ENCODE measurements at regions not wholly inside any gene's neighbourhood (a gene's known extent, or its start where the extent isn't known, plus 50 kb on each side); places are given as distances from the start of the nearest gene placed in this dataset.

- no peak for TF ChIP-seq ZFPM2 (CRISPR knock-in tag; IDR thresholded peaks at IDR 0.05)
- TF ChIP-seq, protein P1, sequence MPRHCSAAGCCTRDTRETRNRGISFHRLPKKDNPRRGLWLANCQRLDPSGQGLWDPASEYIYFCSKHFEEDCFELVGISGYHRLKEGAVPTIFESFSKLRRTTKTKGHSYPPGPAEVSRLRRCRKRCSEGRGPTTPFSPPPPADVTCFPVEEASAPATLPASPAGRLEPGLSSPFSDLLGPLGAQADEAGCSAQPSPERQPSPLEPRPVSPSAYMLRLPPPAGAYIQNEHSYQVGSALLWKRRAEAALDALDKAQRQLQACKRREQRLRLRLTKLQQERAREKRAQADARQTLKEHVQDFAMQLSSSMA (CRISPR knock-in tag; IDR thresholded peaks at IDR 0.05) = no peak
These were observed 824.3 kb downstream of the PRELID2 start (continued) for GRCh38 chr5:145010834-145011233.

DNA sequence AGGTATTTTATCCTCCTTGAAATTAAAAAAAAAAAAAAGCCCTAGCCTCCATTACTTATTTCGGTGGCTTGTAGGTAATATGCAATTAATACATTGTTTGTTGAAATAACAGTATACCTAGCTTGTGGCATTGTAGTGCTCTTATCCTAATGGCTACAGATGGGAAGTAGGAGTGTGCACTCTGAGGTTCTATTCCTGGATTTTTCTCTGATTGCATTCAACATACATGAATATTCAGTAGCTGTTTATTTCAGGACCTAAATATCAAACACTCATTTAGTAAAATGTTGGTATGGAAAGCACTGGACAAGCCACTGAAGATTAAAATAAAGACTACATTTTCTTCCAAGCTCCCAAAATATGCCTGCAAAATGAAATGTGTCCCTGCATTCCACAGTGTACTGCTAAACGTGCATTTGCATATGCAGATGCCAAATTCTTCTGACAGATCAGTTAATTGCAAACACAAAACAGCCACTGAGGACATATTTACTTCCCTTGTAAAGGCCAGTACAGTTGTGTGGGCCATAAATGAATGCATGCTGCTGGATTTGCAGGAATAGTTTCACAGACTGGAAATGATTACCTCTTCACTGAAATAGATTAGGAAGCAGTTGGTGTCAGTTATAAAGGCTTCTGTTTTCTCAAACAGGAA is 826.1 kb downstream of the PRELID2 start:
- FAIRE-seq = no peak
- CTCF ChIA-PET (ENCODE audit: low intra/inter-chr PET ratio) = no interaction called here
- no TSS peak for BruUV-seq (replicated peaks)
- Histone ChIP-seq H3K4me2 (ENCODE audit: insufficient read depth, low read length) (no peak overlapping the region), H3K27me3 (ENCODE audit: control insufficient read depth in 2 of 2, insufficient read depth in 2 of 2, low read length in 2 of 2) (no peaks in the 10 kb centered on the region), H2AFZ (ENCODE audit: low read depth, low read length) (no peak overlapping the region), H3K79me2 (ENCODE audit: control insufficient read depth, insufficient read depth, low read length) (no peaks in the 10 kb centered on the region), H3K27ac (ENCODE audit: extremely low read depth, low read depth, low read length) (no peak overlapping the region), H3K36me3 (ENCODE audit: control insufficient read depth, insufficient read depth, low read length) (no peaks in the 10 kb centered on the region), H3K4me1 (replicated peaks in 1 of 2; ENCODE audit: control insufficient read depth in 2 of 2, insufficient read depth in 2 of 2, low read length in 2 of 2) (no peaks in the 10 kb centered on the region), H3K4me3 (no peak overlapping the region), H4K20me1 (replicated peaks; ENCODE audit: control insufficient read depth, insufficient read depth, low read length) (no peaks in the 10 kb centered on the region), H3K9ac (ENCODE audit: insufficient read depth in 1 of 2, low read depth in 2 of 2, low read length in 2 of 2) (no peak overlapping the region), H3K9me3 (replicated peaks; ENCODE audit: control insufficient read depth, insufficient read depth, low read depth, low read length) (no peaks in the 10 kb centered on the region), H3K9me1 (ENCODE audit: control insufficient read depth, insufficient read depth, low read length) (no peaks in the 10 kb centered on the region)
- no peak for ATAC-seq
- no peak for TF ChIP-seq POLR2A (conservative IDR thresholded peaks at IDR 0.05)
- no peak for TF ChIP-seq ESRRB (CRISPR knock-in tag; IDR thresholded peaks at IDR 0.05; ENCODE audit: borderline replicate concordance)
- TF ChIP-seq RB1 (IDR thresholded peaks at IDR 0.05; ENCODE audit: low read depth) = no peak
- TF ChIP-seq RNF2 (IDR thresholded peaks at IDR 0.05) = no peak
- no peak for TF ChIP-seq ARID3A (IDR thresholded peaks at IDR 0.05; ENCODE audit: borderline replicate concordance, low read depth, low read length)
- no peak for TF ChIP-seq ZNF589 (CRISPR knock-in tag; IDR thresholded peaks at IDR 0.05; ENCODE audit: low read depth)
- TF ChIP-seq NELFE (IDR thresholded peaks at IDR 0.05; ENCODE audit: insufficient read depth, insufficient read length) = no peak
- no peak for TF ChIP-seq PHB2 (IDR thresholded peaks at IDR 0.05; ENCODE audit: low read depth)
- no peak for TF ChIP-seq PHTF2 (CRISPR knock-in tag; IDR thresholded peaks at IDR 0.05)
- TF ChIP-seq ZNF518B (CRISPR knock-in tag; IDR thresholded peaks at IDR 0.05) = no peak
- TF ChIP-seq ARID1B (IDR thresholded peaks at IDR 0.05) = no peak
- TF ChIP-seq SRF (CRISPR knock-in tag; IDR thresholded peaks at IDR 0.05) = no peak
- TF ChIP-seq ELF4 (CRISPR knock-in tag; IDR thresholded peaks at IDR 0.05) = no peak
- POLR2A ChIA-PET = no interaction called here
- 4% methylated on average over 2 of the region's 2 CpGs for WGBS (ENCODE audit: insufficient coverage, low coverage, missing lambda C conversion rate)
- in situ Hi-C loops (cut with MboI) (no loop called here), intact Hi-C loops (cut with micrococcal nuclease) (no loop called here)
- no peak for DNase-seq (ENCODE audit: extremely low read depth in 1 of 4, low spot score in 3 of 4)

All from K562 (cell line).